ENCODE measurements at regions not wholly inside any gene's neighbourhood (a gene's known extent, or its start where the extent isn't known, plus 50 kb on each side); places are given as distances from the start of the nearest gene placed in this dataset.
"Not testable (repeated sequence)": the region's sequence is repeated elsewhere in the genome, so short reads cannot be mapped to it uniquely, and the experiment has no call there.

DNA sequence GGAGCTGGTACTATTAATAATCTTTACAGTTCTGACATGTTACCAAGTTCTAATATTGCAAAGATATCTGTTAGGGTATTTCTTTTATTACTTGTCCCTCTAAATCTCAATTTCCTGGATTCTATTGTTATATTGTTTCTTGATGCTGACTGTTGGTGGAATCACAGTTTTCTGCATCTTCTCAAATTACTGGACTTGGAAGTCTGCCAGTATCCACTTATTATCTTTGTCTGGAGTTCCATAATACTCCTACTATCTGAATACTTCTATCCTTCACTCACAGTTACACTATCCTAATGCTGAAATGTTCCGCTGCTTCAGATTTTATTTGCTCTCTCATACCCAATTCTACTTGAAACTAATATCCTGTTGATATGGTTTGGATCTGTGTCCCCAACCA, 1985.7 kb upstream of the PRR20A start:
- no peak overlapping the region for H3K4me3 ChIP-seq
- H3K27me3 ChIP-seq (replicated peaks) = no peaks in the 10 kb centered on the region
- no peak overlapping the region for H3K27ac ChIP-seq
- H3K4me1 ChIP-seq (replicated peaks) = no peaks in the 10 kb centered on the region
- no peak for DNase-seq (ENCODE audit: low read depth in 1 of 2, low spot score in 2 of 2)
- H3K36me3 ChIP-seq = no peaks in the 10 kb centered on the region
- no peaks in the 10 kb centered on the region for H3K9me3 ChIP-seq (replicated peaks)

DNA sequence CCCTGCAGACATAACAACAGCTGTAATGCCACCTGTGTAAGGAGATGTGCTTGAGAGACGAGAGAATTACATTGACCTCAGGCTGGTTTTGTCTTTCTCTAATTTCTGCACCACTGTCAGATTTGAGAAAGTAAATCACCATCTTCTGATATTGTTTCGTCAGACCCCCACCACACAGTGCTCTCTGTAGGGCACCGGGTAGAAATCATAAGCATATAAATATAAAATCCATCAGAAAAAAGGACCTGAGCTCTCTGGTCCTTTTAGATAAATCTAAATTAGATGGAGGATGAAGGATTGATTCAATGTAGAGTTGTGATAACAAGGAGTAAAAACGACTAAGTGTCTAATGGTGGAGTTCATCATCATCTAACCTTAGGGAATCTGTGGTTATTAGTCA, 1981.0 kb upstream of the PRR20A start:
- H3K4me1 ChIP-seq (replicated peaks) = no peaks in the 10 kb centered on the region
- H3K4me3 ChIP-seq = no peak overlapping the region
- no peak overlapping the region for H3K27ac ChIP-seq
- no peaks in the 10 kb centered on the region for H3K36me3 ChIP-seq
- no peaks in the 10 kb centered on the region for H3K27me3 ChIP-seq (replicated peaks)
- DNase-seq (ENCODE audit: low read depth in 1 of 2, low spot score in 2 of 2) = no peak
- H3K9me3 ChIP-seq (replicated peaks) = no peaks in the 10 kb centered on the region

DNA sequence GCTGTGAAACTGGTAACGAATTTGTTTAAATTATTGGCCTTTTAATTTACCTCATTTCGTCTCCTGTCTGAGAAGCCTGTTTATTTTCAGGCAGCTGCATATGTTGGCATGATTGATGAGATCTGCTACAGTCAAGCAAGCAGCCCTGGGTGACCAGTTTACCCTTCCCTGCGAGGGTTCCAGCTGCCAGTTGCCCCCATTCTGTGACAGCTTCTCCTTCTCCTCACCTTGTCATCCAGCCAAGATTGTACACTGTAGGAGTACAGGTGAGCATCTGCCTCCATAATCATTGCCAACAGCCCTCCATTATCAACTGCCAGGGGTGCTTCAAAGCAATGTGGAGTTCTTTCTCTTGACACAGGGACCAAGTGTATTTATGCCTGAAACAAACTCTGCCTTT, 1979.9 kb upstream of the PRR20A start:
- DNase-seq (ENCODE audit: low read depth in 1 of 2, low spot score in 2 of 2) = no peak
- H3K9me3 ChIP-seq (replicated peaks) = no peaks in the 10 kb centered on the region
- no peaks in the 10 kb centered on the region for H3K27me3 ChIP-seq (replicated peaks)
- H3K36me3 ChIP-seq = no peaks in the 10 kb centered on the region
- no peak overlapping the region for H3K4me3 ChIP-seq
- H3K4me1 ChIP-seq (replicated peaks) = no peaks in the 10 kb centered on the region
- H3K27ac ChIP-seq = no peak overlapping the region

DNA sequence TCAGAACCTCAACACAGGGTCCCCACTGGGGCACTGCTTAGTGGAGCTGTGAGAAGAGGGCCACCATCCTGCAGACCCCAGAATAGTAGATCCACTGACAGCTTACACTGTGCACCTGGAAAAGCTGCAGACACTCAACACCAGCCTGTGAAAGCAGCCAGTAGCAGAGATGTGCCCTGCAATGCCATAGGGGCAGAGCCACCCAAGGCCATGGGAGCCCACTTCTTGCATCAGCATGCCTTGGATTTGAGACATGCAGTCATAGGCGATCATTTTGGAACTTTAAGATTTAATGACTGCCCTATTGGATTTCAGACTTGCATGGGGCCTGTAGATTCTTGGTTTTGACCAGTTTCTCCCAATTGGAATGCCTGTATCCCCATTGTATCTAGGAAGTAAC, 1962.1 kb upstream of the PRR20A start:
- H3K4me1 ChIP-seq (replicated peaks); H3K36me3 ChIP-seq; H3K4me3 ChIP-seq; H3K27me3 ChIP-seq (replicated peaks); H3K27ac ChIP-seq; H3K9me3 ChIP-seq (replicated peaks); DNase-seq (ENCODE audit: low read depth in 1 of 2, low spot score in 2 of 2): not testable (repeated sequence)

DNA sequence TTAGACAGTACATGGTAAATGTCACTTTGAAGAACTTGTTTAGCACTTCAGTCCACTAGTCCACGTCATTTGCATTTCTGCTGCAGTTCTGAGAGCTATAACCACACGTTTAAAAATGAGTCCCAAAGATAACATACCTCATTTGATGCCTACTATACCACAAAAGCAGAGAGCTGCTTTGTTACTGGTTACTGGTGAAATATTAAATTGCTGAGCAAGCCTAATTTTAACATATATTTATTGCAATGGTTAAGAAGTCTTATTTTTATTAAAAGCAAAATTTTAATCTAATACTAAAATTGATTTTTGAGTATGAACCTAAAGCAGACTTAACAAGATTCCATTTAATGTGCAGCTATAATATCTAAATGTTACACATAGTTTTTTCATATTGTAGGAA, 1949.7 kb upstream of the PRR20A start:
- no peak overlapping the region for H3K4me3 ChIP-seq
- no peak overlapping the region for H3K27ac ChIP-seq
- H3K9me3 ChIP-seq (replicated peaks) = no peaks in the 10 kb centered on the region
- no peak for DNase-seq (ENCODE audit: low read depth in 1 of 2, low spot score in 2 of 2)
- H3K27me3 ChIP-seq (replicated peaks) = no peaks in the 10 kb centered on the region
- H3K36me3 ChIP-seq = no peaks in the 10 kb centered on the region
- H3K4me1 ChIP-seq (replicated peaks) = no peaks in the 10 kb centered on the region

DNA sequence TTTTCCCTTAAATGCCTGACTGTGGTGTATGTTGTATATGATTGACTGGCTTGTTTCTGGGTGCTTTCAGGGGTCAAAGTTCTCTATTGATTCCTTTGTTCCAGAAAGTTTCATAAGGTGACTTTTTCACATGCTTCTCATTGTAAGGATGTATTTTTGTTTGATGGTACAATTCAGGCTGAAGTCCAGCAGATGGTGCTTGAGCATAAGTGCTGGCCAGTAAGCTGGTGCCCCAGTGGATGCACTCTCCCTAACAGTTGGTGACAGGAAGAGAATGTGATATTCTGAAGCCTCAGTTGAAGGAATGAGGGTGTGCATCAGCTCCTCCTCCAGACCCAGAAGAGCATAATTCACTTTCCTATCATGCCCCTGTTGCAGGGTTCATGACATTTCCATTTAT, 1941.6 kb upstream of the PRR20A start:
- Histone ChIP-seq H3K36me3 (no peaks in the 10 kb centered on the region), H3K27me3 (replicated peaks) (no peaks in the 10 kb centered on the region), H3K27ac (no peak overlapping the region), H3K9me3 (replicated peaks) (no peaks in the 10 kb centered on the region), H3K4me3 (no peak overlapping the region), H3K4me1 (replicated peaks) (no peaks in the 10 kb centered on the region)
- DNase-seq (ENCODE audit: low read depth in 1 of 2, low spot score in 2 of 2) = no peak

DNA sequence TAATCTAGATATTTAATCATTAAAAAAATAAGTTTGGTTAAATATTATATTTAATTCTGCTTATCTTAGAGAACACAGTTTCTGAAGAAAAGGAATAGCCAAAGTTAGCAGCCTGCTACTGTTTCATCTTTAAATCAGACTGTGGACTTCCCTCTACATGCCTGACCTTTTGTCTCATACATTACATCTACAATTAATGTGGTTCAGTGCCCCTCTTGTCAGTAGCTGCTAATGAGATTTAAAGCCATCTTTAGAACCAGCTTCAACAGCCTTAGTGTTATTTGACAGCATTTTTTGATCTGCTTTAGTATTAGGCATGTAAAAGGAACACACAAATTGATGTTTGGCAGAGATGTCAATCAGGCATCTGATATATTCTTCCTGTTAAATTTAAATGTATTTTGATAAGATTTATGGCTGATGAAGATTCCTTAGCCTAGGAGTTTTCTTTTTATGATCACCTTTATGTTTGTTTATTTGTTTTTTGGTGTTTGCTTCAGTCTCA, 1925.8 kb upstream of the PRR20A start:
- Histone ChIP-seq H3K9me3 (replicated peaks) (no peaks in the 10 kb centered on the region), H3K36me3 (no peaks in the 10 kb centered on the region), H3K27me3 (replicated peaks) (no peaks in the 10 kb centered on the region), H3K27ac (no peak overlapping the region), H3K4me3 (no peak overlapping the region), H3K4me1 (replicated peaks) (no peaks in the 10 kb centered on the region)
- DNase-seq (ENCODE audit: low read depth in 1 of 2, low spot score in 2 of 2) = no peak

DNA sequence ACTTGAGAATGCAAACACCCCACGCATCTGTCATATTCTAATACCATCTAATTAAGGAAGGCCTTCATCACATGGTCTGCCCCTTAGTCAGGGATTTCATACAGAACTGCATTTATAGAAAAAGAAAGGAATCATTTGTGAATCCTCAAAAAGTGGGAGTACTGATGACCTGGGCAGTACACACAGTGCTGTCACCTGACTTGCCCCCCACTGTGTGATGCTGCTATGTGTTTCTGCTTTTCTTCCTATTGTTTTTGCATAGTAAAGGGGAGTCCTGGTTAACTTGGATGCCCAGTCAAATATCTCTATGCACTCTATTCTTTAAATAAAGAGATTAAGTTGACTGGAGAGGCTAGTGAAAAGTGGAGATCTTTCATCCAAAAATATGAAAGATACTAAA, 1921.2 kb upstream of the PRR20A start:
- Histone ChIP-seq H3K4me1 (replicated peaks) (no peaks in the 10 kb centered on the region), H3K36me3 (no peaks in the 10 kb centered on the region), H3K27me3 (replicated peaks) (no peaks in the 10 kb centered on the region), H3K4me3 (no peak overlapping the region), H3K9me3 (replicated peaks) (no peaks in the 10 kb centered on the region), H3K27ac (no peak overlapping the region)
- no peak for DNase-seq (ENCODE audit: low read depth in 1 of 2, low spot score in 2 of 2)

DNA sequence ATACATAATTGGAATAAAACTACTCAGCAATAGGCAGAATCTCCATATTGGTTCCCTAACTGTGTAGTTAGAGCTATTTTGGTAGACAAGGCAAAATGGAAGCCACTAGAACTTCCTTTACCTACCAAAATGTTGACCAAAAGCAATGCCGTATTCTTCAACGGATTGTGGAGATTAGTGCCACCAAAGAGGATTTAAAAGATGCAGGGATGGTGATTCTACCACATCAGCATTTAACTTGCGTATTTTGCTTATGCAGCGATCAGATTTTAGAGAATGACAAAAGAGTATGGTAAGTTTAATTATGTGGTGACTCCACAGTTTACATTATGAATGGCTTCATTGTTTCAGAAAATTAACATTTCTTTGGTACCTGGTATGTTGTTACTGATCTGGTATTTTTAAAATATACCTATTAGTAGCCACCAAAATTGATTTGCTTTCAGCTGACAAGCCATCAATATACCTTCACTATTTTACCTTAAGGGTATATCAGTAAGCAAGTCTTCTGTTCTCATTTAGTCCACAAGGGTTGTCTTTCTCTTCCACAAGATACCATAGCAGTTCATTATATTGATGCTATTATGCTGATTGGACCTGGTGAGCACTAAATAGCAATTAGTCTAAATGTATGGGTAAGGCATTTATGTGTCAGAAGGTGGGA, 1910.7 kb upstream of the PRR20A start:
- Histone ChIP-seq H3K4me1 (replicated peaks) (no peaks in the 10 kb centered on the region), H3K36me3 (no peaks in the 10 kb centered on the region), H3K4me3 (no peak overlapping the region), H3K9me3 (replicated peaks) (no peaks in the 10 kb centered on the region), H3K27me3 (replicated peaks) (no peaks in the 10 kb centered on the region), H3K27ac (no peak overlapping the region)
- DNase-seq (ENCODE audit: low read depth in 1 of 2, low spot score in 2 of 2) = no peak

DNA sequence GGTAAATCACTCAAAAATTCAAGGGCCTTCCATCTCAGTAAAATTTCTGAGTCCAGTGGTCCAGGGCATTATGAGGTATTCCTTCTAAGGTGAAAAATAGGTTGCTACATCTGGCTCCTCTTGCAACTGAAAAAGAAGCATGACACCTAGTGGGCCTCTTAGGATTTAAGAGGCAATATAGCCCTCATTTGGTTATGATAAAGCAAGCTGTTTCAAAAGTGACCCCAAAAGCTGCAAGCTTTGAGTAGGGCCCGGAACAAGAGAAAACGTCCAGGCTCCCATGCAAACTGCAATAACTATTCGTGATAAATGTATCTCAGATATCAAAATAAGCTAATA, 1910.2 kb upstream of the PRR20A start:
- Histone ChIP-seq H3K36me3 (no peaks in the 10 kb centered on the region), H3K27me3 (replicated peaks) (no peaks in the 10 kb centered on the region), H3K9me3 (replicated peaks) (no peaks in the 10 kb centered on the region), H3K4me3 (no peak overlapping the region), H3K27ac (no peak overlapping the region), H3K4me1 (replicated peaks) (no peaks in the 10 kb centered on the region)
- no peak for DNase-seq (ENCODE audit: low read depth in 1 of 2, low spot score in 2 of 2)

DNA sequence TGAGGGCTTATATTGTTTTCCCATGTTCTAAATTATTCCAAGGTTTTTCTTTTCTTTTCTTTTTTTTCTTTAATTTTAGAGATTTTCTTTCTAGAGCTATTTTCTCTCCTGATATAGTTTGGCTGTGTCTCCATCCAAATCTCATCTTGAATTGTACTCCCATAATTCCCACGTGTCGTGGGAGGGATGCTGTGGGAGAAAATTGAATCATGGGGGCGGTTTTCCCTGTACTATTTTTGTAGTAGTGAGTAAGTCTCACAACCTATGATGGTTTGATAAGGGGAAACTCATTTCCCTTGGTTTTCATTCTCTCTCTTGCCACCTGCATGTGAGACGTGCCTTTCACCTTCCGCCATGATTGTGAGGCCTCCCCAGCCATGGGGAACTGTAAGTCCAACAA, 1906.4 kb upstream of the PRR20A start:
- no peak for DNase-seq (ENCODE audit: low read depth in 1 of 2, low spot score in 2 of 2)
- no peak overlapping the region for H3K27ac ChIP-seq
- no peaks in the 10 kb centered on the region for H3K27me3 ChIP-seq (replicated peaks)
- H3K4me3 ChIP-seq = no peak overlapping the region
- H3K36me3 ChIP-seq = no peaks in the 10 kb centered on the region
- H3K4me1 ChIP-seq (replicated peaks) = no peaks in the 10 kb centered on the region
- H3K9me3 ChIP-seq (replicated peaks) = no peaks in the 10 kb centered on the region

DNA sequence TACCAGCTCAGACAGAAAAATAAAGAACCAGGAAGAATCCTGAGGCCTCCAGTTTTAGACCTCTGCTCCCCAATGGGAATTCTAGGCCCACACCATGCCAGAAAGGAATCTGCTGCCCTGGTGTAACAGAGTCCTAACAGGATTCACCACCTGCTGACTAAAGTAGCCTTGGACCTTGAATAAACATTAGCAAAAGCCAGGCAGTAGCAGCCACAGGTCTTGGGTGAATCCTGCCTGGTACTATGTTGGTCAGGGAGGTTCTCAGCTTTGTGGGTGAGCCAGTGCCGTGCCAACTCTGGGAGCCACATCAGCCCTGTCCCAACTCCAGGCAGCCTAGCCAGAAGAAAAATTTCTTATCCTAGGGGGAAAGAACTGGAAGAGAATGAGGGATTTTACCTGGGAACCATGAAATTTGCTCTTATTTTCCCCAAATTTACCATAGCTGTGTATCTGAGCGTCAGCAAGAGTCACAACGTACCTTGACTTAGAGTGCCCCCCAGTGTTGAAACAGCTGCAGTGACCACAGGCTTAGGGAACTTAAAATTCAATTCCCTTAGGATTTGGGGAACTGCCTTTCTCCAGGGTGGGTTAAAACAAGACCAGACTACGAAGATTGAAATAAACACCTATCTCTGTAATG, 1895.6 kb upstream of the PRR20A start:
- Histone ChIP-seq H3K27me3 (replicated peaks) (no peaks in the 10 kb centered on the region), H3K4me3 (no peak overlapping the region), H3K36me3 (no peaks in the 10 kb centered on the region), H3K4me1 (replicated peaks) (no peaks in the 10 kb centered on the region), H3K9me3 (replicated peaks) (no peaks in the 10 kb centered on the region), H3K27ac (no peak overlapping the region)
- no peak for DNase-seq (ENCODE audit: low read depth in 1 of 2, low spot score in 2 of 2)

DNA sequence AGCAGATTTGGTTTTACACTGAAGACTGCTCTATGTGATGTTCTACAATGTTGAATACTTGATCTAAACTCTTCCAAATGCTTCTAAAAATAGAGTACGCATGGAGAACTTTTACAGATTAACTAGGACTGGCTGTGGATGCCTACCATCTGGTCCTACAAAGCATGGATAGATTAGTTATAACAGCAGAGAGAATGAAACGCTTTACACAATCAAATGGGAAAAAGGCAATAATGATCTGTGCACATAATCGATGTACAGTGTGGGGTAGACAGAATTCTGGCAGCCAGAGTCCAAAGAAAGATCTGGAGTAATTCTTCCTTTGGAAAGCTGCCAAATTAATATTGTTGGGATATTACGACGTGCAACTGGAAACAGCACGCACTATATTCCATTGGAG, 1885.5 kb upstream of the PRR20A start:
- Histone ChIP-seq H3K9me3 (replicated peaks) (no peaks in the 10 kb centered on the region), H3K27ac (no peak overlapping the region), H3K4me1 (replicated peaks) (no peaks in the 10 kb centered on the region), H3K27me3 (replicated peaks) (no peaks in the 10 kb centered on the region), H3K36me3 (no peaks in the 10 kb centered on the region), H3K4me3 (no peak overlapping the region)
- DNase-seq (ENCODE audit: low read depth in 1 of 2, low spot score in 2 of 2) = no peak

DNA sequence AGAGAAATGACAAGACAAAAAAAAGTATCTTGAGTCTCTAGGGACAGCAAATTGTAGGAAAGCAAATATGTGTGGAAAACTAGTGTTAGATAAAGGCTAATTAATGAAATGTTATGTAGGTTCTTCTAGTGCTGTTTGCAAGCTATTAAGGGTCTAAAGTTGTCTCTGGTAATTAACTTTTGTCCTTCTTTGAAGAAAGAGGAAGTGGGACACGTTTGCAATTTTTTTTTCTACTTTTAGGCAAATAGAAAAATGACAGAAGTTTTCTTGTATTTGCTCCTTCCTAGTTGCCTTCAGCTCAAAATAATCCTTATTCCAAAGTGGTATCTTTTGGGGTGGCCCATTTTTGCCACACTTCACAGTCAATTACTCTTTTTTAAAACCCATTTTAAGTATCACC, 1877.7 kb upstream of the PRR20A start:
- no peaks in the 10 kb centered on the region for H3K4me1 ChIP-seq (replicated peaks)
- no peak overlapping the region for H3K4me3 ChIP-seq
- H3K36me3 ChIP-seq = no peaks in the 10 kb centered on the region
- DNase-seq (ENCODE audit: low read depth in 1 of 2, low spot score in 2 of 2) = no peak
- no peaks in the 10 kb centered on the region for H3K27me3 ChIP-seq (replicated peaks)
- H3K27ac ChIP-seq = no peak overlapping the region
- no peaks in the 10 kb centered on the region for H3K9me3 ChIP-seq (replicated peaks)

DNA sequence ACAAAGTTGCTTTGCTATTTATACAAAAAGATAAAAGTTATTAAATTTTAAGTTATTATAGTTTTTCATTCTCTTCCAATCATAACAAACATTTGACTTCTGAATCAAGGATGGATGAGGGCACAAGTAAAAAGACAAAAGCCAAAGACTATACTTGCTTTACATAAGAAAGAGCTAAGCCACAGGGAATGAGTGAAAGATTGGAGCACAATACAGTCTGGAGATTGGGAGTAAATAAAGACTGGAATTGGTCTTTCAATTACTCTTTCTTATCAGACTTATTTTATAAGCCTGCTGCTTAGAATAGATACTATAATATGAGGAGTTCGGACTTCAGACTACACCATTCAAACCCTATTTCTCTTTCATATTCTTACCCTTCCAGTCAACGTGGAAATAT, 1874.1 kb upstream of the PRR20A start:
- no peaks in the 10 kb centered on the region for H3K4me1 ChIP-seq (replicated peaks)
- no peaks in the 10 kb centered on the region for H3K27me3 ChIP-seq (replicated peaks)
- H3K9me3 ChIP-seq (replicated peaks) = no peaks in the 10 kb centered on the region
- no peak overlapping the region for H3K4me3 ChIP-seq
- no peaks in the 10 kb centered on the region for H3K36me3 ChIP-seq
- DNase-seq (ENCODE audit: low read depth in 1 of 2, low spot score in 2 of 2) = no peak
- no peak overlapping the region for H3K27ac ChIP-seq
